Peyer's patch (tissue), 4 donors: ENCODE measurements at regions not wholly inside any gene's neighbourhood (a gene's known extent, or its start where the extent isn't known, plus 50 kb on each side); places are given as distances from the start of the nearest gene placed in this dataset.
"Not testable (repeated sequence)": the region's sequence is repeated elsewhere in the genome, so short reads cannot be mapped to it uniquely, and the experiment has no call there.

Experiments
- DNase-seq, 3 donors: peaks; one replicate each; pipeline ENCODE4 v3.0.0-alpha.2; 2017 to 2019
- H3K27ac ChIP-seq, 4 donors: fragments of 200-600 bp; sonication (generic); one replicate each; pipeline ENCODE4 v1.5.1; 2016 to 2019
- H3K27me3 ChIP-seq, 2 donors: fragments of 200-600 bp; sonication (generic); one replicate each; pipeline ENCODE4 v1.5.1; 2019
- H3K36me3 ChIP-seq, 3 donors: fragments of 200-600 bp; sonication (generic); one replicate each; pipeline ENCODE4 v1.5.1; 2016 to 2019
- H3K4me1 ChIP-seq, 4 donors: fragments of 200-600 bp; sonication (generic); one replicate each; pipeline ENCODE4 v1.5.1; 2016 to 2019
- H3K4me3 ChIP-seq, 4 donors: fragments of 200-600 bp; sonication (generic); 1 replicate in 3 of 4; 2 replicates in 1 of 4; pipeline ENCODE4 v1.5.1; 2016 to 2019; ENCODE audit warnings: mild to moderate bottlenecking in 1 of 4
- H3K9me3 ChIP-seq, 4 donors: fragments of 200-600 bp; sonication (generic); one replicate each; pipeline ENCODE4 v1.5.1; 2016 to 2019; ENCODE audit warnings: mild to moderate bottlenecking in 1 of 4
- POLR2A ChIP-seq, 2 donors: fragments of 450-650 bp; IDR thresholded peaks; one replicate each; pipeline ENCODE4 v1.5.1; 2017; ENCODE audit warnings: antibody characterized with exemption in 2 of 2, mild to moderate bottlenecking in 2 of 2, moderate library complexity in 2 of 2
- TF ChIP-seq, protein P1 (sequence below), 6 experiments: fragments of 450-650 bp in 4 of 6; fragments of 200-600 bp in 2 of 6; sonication (generic) in 1 of 6; IDR thresholded peaks; one replicate each; pipeline ENCODE4 v1.5.1; 2017 to 2019; ENCODE audit warnings: antibody characterized with exemption in 6 of 6, mild to moderate bottlenecking in 3 of 6, moderate library complexity in 1 of 6

DNA sequence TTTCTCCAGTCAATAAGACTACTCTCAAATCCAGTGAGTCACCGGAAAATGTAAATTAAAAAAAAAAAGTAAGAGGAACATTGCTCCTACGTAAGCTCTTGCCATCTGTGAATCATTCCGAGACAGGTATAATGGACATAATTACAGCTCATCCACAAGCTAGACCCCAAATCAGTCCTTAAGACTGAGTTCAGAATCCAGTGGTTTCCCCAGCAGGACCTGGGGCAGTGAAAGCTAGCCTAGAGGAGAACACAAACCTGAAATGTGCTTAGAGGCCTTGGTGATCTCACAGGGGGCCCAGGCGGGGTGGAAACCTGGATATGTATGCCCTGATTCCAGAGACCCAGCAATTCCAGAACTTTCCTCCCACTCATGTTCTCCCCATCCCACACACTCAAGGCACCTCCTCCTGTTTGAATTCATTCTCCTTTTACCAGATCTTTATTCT lies 132.0 kb downstream of the COPRS start:
- Histone ChIP-seq H3K27ac (no peak overlapping the region), H3K4me3 (no peak overlapping the region), H3K4me1 (no peaks in the 10 kb centered on the region), H3K27me3 (no peaks in the 10 kb centered on the region), H3K9me3 (no peaks in the 10 kb centered on the region), H3K36me3 (no peaks in the 10 kb centered on the region)
- no peak for DNase-seq
- TF ChIP-seq POLR2A (IDR thresholded peaks at IDR 0.05), result no peak
- TF ChIP-seq, protein P1, sequence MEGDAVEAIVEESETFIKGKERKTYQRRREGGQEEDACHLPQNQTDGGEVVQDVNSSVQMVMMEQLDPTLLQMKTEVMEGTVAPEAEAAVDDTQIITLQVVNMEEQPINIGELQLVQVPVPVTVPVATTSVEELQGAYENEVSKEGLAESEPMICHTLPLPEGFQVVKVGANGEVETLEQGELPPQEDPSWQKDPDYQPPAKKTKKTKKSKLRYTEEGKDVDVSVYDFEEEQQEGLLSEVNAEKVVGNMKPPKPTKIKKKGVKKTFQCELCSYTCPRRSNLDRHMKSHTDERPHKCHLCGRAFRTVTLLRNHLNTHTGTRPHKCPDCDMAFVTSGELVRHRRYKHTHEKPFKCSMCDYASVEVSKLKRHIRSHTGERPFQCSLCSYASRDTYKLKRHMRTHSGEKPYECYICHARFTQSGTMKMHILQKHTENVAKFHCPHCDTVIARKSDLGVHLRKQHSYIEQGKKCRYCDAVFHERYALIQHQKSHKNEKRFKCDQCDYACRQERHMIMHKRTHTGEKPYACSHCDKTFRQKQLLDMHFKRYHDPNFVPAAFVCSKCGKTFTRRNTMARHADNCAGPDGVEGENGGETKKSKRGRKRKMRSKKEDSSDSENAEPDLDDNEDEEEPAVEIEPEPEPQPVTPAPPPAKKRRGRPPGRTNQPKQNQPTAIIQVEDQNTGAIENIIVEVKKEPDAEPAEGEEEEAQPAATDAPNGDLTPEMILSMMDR (IDR thresholded peaks at IDR 0.05), result no peak

- Histone ChIP-seq H3K27ac (no peak overlapping the region), H3K4me3 (no peak overlapping the region), H3K9me3 (no peaks in the 10 kb centered on the region), H3K4me1 (no peaks in the 10 kb centered on the region), H3K27me3 (no peaks in the 10 kb centered on the region), H3K36me3 (no peaks in the 10 kb centered on the region)
- DNase-seq, result no peak
- no peak for TF ChIP-seq POLR2A (IDR thresholded peaks at IDR 0.05)
- TF ChIP-seq, protein P1 (IDR thresholded peaks at IDR 0.05), result no peak
Observed at GRCh38 chr17:31724619-31725018, 134.4 kb downstream of the COPRS start.

DNA sequence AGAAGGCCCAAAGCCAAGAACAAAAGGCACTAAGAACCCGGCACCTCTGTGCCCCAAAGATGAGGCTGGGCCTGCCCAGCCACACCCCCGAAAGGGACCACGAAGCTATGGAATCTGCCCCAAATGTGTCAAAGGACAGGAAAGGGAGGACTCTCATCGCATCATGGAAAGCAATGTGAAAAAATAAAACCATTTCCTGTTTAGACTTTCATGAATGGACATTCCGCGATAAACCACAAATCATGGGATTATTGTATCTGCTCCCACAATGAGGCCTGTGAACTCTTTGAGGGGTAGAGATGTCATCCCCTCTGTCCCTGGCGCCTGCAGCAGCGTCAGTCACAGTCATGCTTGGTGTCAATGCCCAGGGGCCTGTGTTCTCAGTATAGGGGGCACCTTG lies 135.0 kb downstream of the COPRS start:
- Histone ChIP-seq H3K36me3 (no peaks in the 10 kb centered on the region), H3K4me1 (no peaks in the 10 kb centered on the region), H3K4me3 (no peak overlapping the region), H3K27ac (no peak overlapping the region), H3K27me3 (no peaks in the 10 kb centered on the region), H3K9me3 (no peaks in the 10 kb centered on the region)
- DNase-seq, result no peak
- no peak for TF ChIP-seq POLR2A (IDR thresholded peaks at IDR 0.05)
- TF ChIP-seq, protein P1 (IDR thresholded peaks at IDR 0.05), result no peak

- H3K27ac ChIP-seq, result no peak overlapping the region
- no peaks in the 10 kb centered on the region for H3K27me3 ChIP-seq
- H3K4me3 ChIP-seq, result no peak overlapping the region
- no peaks in the 10 kb centered on the region for H3K4me1 ChIP-seq
- TF ChIP-seq, protein P1 (IDR thresholded peaks at IDR 0.05), result no peak
- no peak for TF ChIP-seq POLR2A (IDR thresholded peaks at IDR 0.05)
- no peaks in the 10 kb centered on the region for H3K9me3 ChIP-seq
- no peaks in the 10 kb centered on the region for H3K36me3 ChIP-seq
- no peak for DNase-seq
Observed at GRCh38 chr17:31722251-31723056, 136.6 kb downstream of the COPRS start.

DNA sequence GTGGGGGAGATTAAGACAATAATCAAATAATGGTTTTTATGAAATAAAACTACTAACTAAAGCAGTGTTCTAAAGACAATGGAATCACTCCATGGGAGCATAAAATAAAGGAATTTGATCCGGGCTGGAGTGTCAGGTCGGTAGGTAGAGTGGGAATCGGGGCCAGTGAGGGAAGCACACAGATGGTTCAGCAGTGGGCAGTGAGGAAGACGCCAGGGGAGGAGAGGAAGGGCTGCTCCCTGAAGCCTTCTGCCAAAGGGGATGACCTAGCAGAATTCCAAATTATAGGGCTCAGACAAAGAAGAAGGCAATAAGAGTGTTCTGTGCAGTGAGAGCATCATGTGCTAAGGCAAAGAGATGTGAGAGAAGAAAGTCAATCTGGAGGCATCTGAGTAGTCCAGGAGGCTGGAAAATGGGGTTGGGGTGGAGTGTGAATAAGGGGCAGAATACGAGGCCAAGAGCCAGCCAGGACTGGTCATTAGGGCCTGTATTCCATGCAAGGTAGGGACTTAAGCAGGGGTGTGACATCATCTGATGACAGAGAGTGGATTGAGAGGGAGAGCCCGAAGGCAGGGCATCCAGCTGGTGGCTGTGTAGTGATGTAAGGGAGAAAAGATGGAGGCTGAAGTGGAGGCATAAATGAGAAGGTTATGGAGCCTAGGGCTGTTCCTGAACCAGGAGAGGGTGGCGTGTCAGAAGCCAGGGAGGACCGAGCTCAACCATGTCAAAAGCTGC lies 137.6 kb downstream of the COPRS start:
- Histone ChIP-seq H3K4me3 (no peak overlapping the region), H3K27ac (no peak overlapping the region)

DNA sequence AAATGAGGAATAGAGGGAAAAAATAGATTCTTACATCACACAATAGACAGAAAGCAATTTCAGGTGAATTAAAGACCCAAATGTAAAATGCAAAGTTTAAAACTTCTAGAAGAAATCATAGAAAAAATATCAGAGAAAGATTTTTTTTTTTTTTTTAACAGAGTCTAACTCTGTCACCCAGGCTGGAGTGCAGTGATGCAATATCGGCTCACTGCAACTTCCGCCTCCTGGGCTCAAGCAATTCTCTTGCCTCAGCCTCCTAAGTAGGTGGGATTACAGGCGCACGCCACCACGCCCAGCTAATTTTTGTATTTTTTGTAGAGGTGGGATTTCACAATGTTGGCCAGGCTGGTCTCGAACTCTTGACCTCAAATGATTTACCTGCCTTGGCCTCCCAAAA lies 141.8 kb downstream of the COPRS start:
- not testable (repeated sequence) for H3K9me3 ChIP-seq, H3K27me3 ChIP-seq, H3K4me1 ChIP-seq, DNase-seq, H3K36me3 ChIP-seq, H3K27ac ChIP-seq, H3K4me3 ChIP-seq

More for the DNA sequence above, 137.6 kb downstream of the COPRS start:
- Histone ChIP-seq H3K36me3 (no peaks in the 10 kb centered on the region), H3K27me3 (no peaks in the 10 kb centered on the region), H3K9me3 (no peaks in the 10 kb centered on the region), H3K4me1 (no peaks in the 10 kb centered on the region)
- DNase-seq, result no peak
- TF ChIP-seq, protein P1 (IDR thresholded peaks at IDR 0.05), result no peak
- no peak for TF ChIP-seq POLR2A (IDR thresholded peaks at IDR 0.05)
